Neutrophil (primary cell): ENCODE measurements at regions not wholly inside any gene's neighbourhood (a gene's known extent, or its start where the extent isn't known, plus 50 kb on each side); places are given as distances from the start of the nearest gene placed in this dataset.

Source experiments
- H3K27ac ChIP-seq: fragments of 200-600 bp; sonication (generic); 2 replicates; pipeline ENCODE4 v1.5.1; 2016; ENCODE audit warnings: mild to moderate bottlenecking, moderate library complexity
- H3K27me3 ChIP-seq: fragments of 200-600 bp; sonication (generic); 2 replicates; pipeline ENCODE4 v1.6.0; 2016; ENCODE audit warnings: mild to moderate bottlenecking
- H3K36me3 ChIP-seq: fragments of 200-600 bp; sonication (generic); 2 replicates; pipeline ENCODE4 v1.5.1; 2017
- H3K4me1 ChIP-seq, 2 experiments: fragments of 200-600 bp in 1 of 2; sonication (generic) in 1 of 2; 1 replicate in 1 of 2; 2 replicates in 1 of 2; pipeline versions ENCODE4 v1.5.1 to v1.6.1; 2013 to 2016; ENCODE audit warnings: low read depth in 1 of 2, low read length in 1 of 2, mild to moderate bottlenecking in 1 of 2, moderate library complexity in 1 of 2; ENCODE audit not compliant: control insufficient read depth in 1 of 2, insufficient read depth in 1 of 2
- H3K4me3 ChIP-seq, 2 experiments: fragments of 200-600 bp in 1 of 2; sonication (generic) in 1 of 2; 1 replicate in 1 of 2; 2 replicates in 1 of 2; pipeline ENCODE4 v1.5.1; 2013 to 2016; ENCODE audit warnings: low read depth in 1 of 2, low read length in 1 of 2, mild to moderate bottlenecking in 1 of 2, moderate library complexity in 1 of 2
- H3K9me3 ChIP-seq: fragments of 200-600 bp; sonication (generic); 2 replicates; pipeline ENCODE4 v1.5.1; 2016
- CTCF ChIP-seq: fragments of 200-600 bp; sonication (generic); IDR thresholded peaks from 2 replicates; pipeline ENCODE4 v1.5.1; 2016; ENCODE audit warnings: antibody characterized with exemption

- Histone ChIP-seq H3K27ac (no peak overlapping the region), H3K27me3 (no peaks in the 10 kb centered on the region), H3K4me1 (no peaks in the 10 kb centered on the region), H3K36me3 (no peaks in the 10 kb centered on the region), H3K4me3 (no peak overlapping the region), H3K9me3 (no peaks in the 10 kb centered on the region)
- no peak for TF ChIP-seq CTCF
These were observed 321.3 kb upstream of the GOLIM4 start for GRCh38 chr3:168417016-168417415.

GRCh38 chr3:168416446-168416845, 320.7 kb upstream of the GOLIM4 start:
- Histone ChIP-seq H3K27ac (no peak overlapping the region), H3K27me3 (no peaks in the 10 kb centered on the region), H3K9me3 (no peaks in the 10 kb centered on the region), H3K36me3 (no peaks in the 10 kb centered on the region), H3K4me1 (no peaks in the 10 kb centered on the region), H3K4me3 (no peak overlapping the region)
- TF ChIP-seq CTCF = no peak

GRCh38 chr3:168414149-168414548, 318.4 kb upstream of the GOLIM4 start:
- no peak overlapping the region for H3K4me3 ChIP-seq
- H3K36me3 ChIP-seq = no peaks in the 10 kb centered on the region
- H3K27me3 ChIP-seq = no peaks in the 10 kb centered on the region
- no peak overlapping the region for H3K27ac ChIP-seq
- no peaks in the 10 kb centered on the region for H3K9me3 ChIP-seq
- TF ChIP-seq CTCF = no peak
- no peaks in the 10 kb centered on the region for H3K4me1 ChIP-seq

- Histone ChIP-seq H3K4me3 (no peak overlapping the region), H3K4me1 (no peaks in the 10 kb centered on the region), H3K9me3 (no peaks in the 10 kb centered on the region), H3K27ac (no peak overlapping the region), H3K27me3 (no peaks in the 10 kb centered on the region), H3K36me3 (no peaks in the 10 kb centered on the region)
- TF ChIP-seq CTCF = no peak
These were observed 311.7 kb upstream of the GOLIM4 start for GRCh38 chr3:168407381-168407780.

GRCh38 chr3:168405288-168405687, 309.6 kb upstream of the GOLIM4 start:
- TF ChIP-seq CTCF = no peak
- H3K27me3 ChIP-seq = no peaks in the 10 kb centered on the region

GRCh38 chr3:168398371-168399025, 302.8 kb upstream of the GOLIM4 start:
- Histone ChIP-seq H3K4me1 (no peaks in the 10 kb centered on the region), H3K27ac (no peak overlapping the region), H3K4me3 (no peak overlapping the region), H3K27me3 (no peaks in the 10 kb centered on the region), H3K36me3 (no peaks in the 10 kb centered on the region), H3K9me3 (no peaks in the 10 kb centered on the region)
- no peak for TF ChIP-seq CTCF

More at GRCh38 chr3:168405288-168405687, 309.6 kb upstream of the GOLIM4 start:
- Histone ChIP-seq H3K27ac (no peak overlapping the region), H3K9me3 (no peaks in the 10 kb centered on the region), H3K4me3 (no peak overlapping the region), H3K36me3 (no peaks in the 10 kb centered on the region), H3K4me1 (no peaks in the 10 kb centered on the region)
